Ovary (tissue), 3 donors: ENCODE measurements at regions not wholly inside any gene's neighbourhood (a gene's known extent, or its start where the extent isn't known, plus 50 kb on each side); places are given as distances from the start of the nearest gene placed in this dataset.

Source experiments
- CTCF ChIP-seq, 3 donors: fragments of 450-650 bp in 2 of 3; fragments of 200-600 bp in 1 of 3; IDR thresholded peaks; one replicate each; pipeline versions ENCODE4 v1.5.1 to v1.8.0; 2016 to 2022; ENCODE audit warnings: antibody characterized with exemption in 3 of 3, mild to moderate bottlenecking in 1 of 3
- EP300 ChIP-seq: sonication (generic); formaldehyde crosslinking; IDR thresholded peaks from one replicate; pipeline ENCODE4 v1.6.1; 2017; ENCODE audit warnings: antibody characterized with exemption
- POLR2A ChIP-seq: fragments of 450-650 bp; IDR thresholded peaks from one replicate; pipeline ENCODE4 v1.6.1; 2017; ENCODE audit warnings: antibody characterized with exemption, mild to moderate bottlenecking, moderate library complexity
- donor health status: DM: no; HTN: no; CAD: no.

GRCh38 chr17:14481664-14482063 lies 180.8 kb downstream of the HS3ST3B1 start:
- TF ChIP-seq CTCF (IDR thresholded peaks at IDR 0.05) (no peak), POLR2A (no peak), EP300 (no peak)
